Gastrocnemius medialis (tissue), 4 donors: ENCODE measurements at regions not wholly inside any gene's neighbourhood (a gene's known extent, or its start where the extent isn't known, plus 50 kb on each side); places are given as distances from the start of the nearest gene placed in this dataset.

Experiments used
- ATAC-seq, 2 donors: fragments of 150-250 bp; one replicate each; pipeline ENCODE4 v1.9.1; 2016
- DNase-seq, 2 donors: peaks; one replicate each; pipeline ENCODE4 v3.0.0-alpha.2; 2019
- H3K27ac ChIP-seq, 4 donors: fragments of 200-600 bp; sonication (generic); 1 replicate in 1 of 4; 2 replicates in 3 of 4; pipeline ENCODE4 v1.5.1; 2016 to 2018; ENCODE audit warnings: mild to moderate bottlenecking in 2 of 4, moderate library complexity in 1 of 4
- H3K27me3 ChIP-seq, 3 donors: fragments of 200-600 bp; sonication (generic) in 2 of 3; 1 replicate in 1 of 3; 2 replicates in 2 of 3; pipeline versions ENCODE4 v1.5.1 to v1.6.0; 2016 to 2019; ENCODE audit warnings: mild to moderate bottlenecking in 1 of 3, moderate library complexity in 1 of 3
- H3K36me3 ChIP-seq, 2 donors: fragments of 200-600 bp; sonication (generic) in 1 of 2; one replicate each; pipeline ENCODE4 v1.5.1; 2017 to 2018
- H3K4me1 ChIP-seq, 2 donors: fragments of 200-600 bp; sonication (generic) in 1 of 2; one replicate each; pipeline ENCODE4 v1.5.1; 2016 to 2017; ENCODE audit warnings: mild to moderate bottlenecking in 2 of 2
- H3K4me3 ChIP-seq, 4 donors: fragments of 200-600 bp; sonication (generic) in 3 of 4; 1 replicate in 1 of 4; 2 replicates in 3 of 4; pipeline ENCODE4 v1.5.1; 2016 to 2019; ENCODE audit warnings: mild to moderate bottlenecking in 2 of 4
- H3K9me3 ChIP-seq, 3 donors: fragments of 200-600 bp; sonication (generic) in 2 of 3; 1 replicate in 1 of 3; 2 replicates in 2 of 3; pipeline ENCODE4 v1.5.1; 2016 to 2019
- CTCF ChIP-seq, 5 experiments: fragments of 450-650 bp in 3 of 5; fragments of 200-600 bp in 2 of 5; sonication (generic) in 2 of 5; IDR thresholded peaks in 4 of 5; conservative IDR thresholded peaks in 1 of 5; 1 replicate in 4 of 5; 2 replicates in 1 of 5; pipeline ENCODE4 v1.5.1; 2016 to 2019; ENCODE audit warnings: antibody characterized with exemption in 5 of 5, mild to moderate bottlenecking in 3 of 5, moderate library complexity in 3 of 5
- POLR2A ChIP-seq, 2 donors: fragments of 450-650 bp; IDR thresholded peaks; one replicate each; pipeline ENCODE4 v1.6.1; 2017; ENCODE audit warnings: antibody characterized with exemption in 2 of 2, mild to moderate bottlenecking in 2 of 2, moderate library complexity in 2 of 2
- in situ Hi-C, 4 donors: fragments of 200-750 bp; cut with MboI; loops; one replicate each; pipeline versions ENCODE4 v1.15.0 to v1.8.0; 2017; ENCODE audit warnings: low sequenced_read_pairs in 4 of 4
- intact Hi-C: fragments of 100-400 bp; cut with DNase I; formaldehyde crosslinking; loops from one replicate; pipeline ENCODE4 v1.15.1; 2023; ENCODE audit warnings: low total_unique reads

DNA sequence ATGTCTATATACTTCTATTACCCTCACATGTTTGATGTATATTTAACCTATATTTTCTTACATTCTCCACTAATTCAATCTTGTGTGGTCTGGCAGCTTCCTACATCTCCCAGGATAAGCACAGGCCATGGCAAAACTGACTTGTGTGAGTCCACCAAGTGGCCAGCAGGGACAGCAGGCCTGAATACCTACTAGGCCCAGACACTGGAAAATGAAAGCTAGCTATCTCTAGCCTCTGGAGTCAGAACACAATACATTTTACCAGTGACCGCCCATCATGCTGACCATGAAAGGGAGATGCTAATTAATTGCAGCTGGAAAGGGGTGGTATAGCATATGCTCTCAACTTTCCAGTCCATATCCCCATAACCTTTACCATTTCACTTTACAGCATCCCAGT is 132.3 kb downstream of the PCTP start:
- H3K27ac ChIP-seq = no peak overlapping the region
- H3K4me1 ChIP-seq = no peaks in the 10 kb centered on the region
- H3K4me3 ChIP-seq = no peak overlapping the region
- no peak for TF ChIP-seq CTCF (IDR thresholded peaks at IDR 0.05 in 4 of 5, conservative IDR thresholded peaks at IDR 0.05 in 1 of 5)
- H3K9me3 ChIP-seq = no peaks in the 10 kb centered on the region
- no peaks in the 10 kb centered on the region for H3K27me3 ChIP-seq
- intact Hi-C loops = no loop called here
- ATAC-seq (no peak), DNase-seq (no peak)
- no peaks in the 10 kb centered on the region for H3K36me3 ChIP-seq
- in situ Hi-C loops = no loop called here

DNA sequence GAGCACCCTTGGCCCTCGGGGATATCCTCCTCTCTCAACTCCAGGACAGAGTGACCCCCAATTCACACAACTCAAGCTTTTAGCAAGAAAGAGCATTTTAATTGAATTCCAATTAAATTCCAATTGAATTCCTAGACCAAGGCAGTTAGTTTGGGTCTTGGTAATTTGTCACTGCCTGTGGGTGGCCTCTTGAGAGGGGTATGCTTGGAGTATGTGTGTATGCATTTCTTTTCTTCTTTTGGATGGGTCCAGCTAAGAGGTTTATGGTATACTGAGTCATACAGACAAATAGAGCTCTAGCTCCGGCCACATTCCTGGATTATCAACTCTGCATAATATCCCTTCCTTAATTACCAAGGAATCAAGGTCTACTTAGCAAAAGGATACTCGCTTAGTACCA is 136.7 kb downstream of the PCTP start:
- ATAC-seq (no peak), DNase-seq (no peak)
- in situ Hi-C loops = no loop called here
- H3K27ac ChIP-seq = no peak overlapping the region
- H3K9me3 ChIP-seq = no peaks in the 10 kb centered on the region
- no peak for TF ChIP-seq CTCF (IDR thresholded peaks at IDR 0.05 in 4 of 5, conservative IDR thresholded peaks at IDR 0.05 in 1 of 5)
- TF ChIP-seq POLR2A (IDR thresholded peaks at IDR 0.05) = no peak
- no peaks in the 10 kb centered on the region for H3K36me3 ChIP-seq
- H3K4me1 ChIP-seq = no peaks in the 10 kb centered on the region
- H3K27me3 ChIP-seq = no peaks in the 10 kb centered on the region
- intact Hi-C loops = no loop called here
- H3K4me3 ChIP-seq = no peak overlapping the region

- TF ChIP-seq CTCF (IDR thresholded peaks at IDR 0.05 in 4 of 5, conservative IDR thresholded peaks at IDR 0.05 in 1 of 5) (no peak), POLR2A (IDR thresholded peaks at IDR 0.05) (no peak)
- ATAC-seq (no peak), DNase-seq (no peak)
- in situ Hi-C loops (no loop called here), intact Hi-C loops (no loop called here)
- Histone ChIP-seq H3K27ac (no peak overlapping the region), H3K4me3 (no peak overlapping the region), H3K36me3 (no peaks in the 10 kb centered on the region), H3K9me3 (no peaks in the 10 kb centered on the region), H3K27me3 (no peaks in the 10 kb centered on the region), H3K4me1 (no peaks in the 10 kb centered on the region)
These were observed 138.4 kb downstream of the PCTP start for GRCh38 chr17:55889271-55889670.

DNA sequence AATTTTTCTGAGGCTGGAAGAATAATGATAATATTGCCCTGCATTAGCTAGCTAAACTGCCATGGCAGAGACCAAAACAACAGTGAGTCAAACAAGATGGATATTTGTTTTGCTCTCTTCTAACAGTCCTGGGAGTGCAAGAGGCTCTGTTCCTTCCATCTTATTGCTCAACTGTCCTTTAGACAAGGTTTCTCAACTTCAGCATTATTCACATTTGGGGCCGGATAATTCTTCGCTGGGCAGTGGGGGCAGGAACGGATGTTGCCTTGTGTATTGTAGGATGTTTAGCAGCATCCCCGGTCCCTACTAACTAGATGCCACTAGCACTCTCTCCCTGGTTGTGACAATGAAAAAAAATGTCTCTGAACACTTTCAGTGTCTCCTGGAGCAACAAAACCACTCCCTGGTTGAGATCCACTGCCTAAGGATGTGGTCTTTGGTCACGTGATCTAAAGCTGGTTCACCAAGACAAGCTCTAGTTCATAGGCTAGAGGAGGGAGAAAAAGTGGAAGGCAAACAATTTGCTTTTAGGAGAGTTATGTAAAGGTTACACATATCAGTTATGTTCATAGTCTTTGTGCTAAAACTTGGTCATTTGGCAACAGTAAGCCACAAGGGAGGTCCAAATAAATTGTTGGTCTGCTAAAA is 144.4 kb downstream of the PCTP start:
- in situ Hi-C loops = no loop called here

More for the DNA sequence above, 144.4 kb downstream of the PCTP start:
- Histone ChIP-seq H3K27me3 (no peaks in the 10 kb centered on the region), H3K4me1 (no peaks in the 10 kb centered on the region), H3K9me3 (no peaks in the 10 kb centered on the region), H3K27ac (no peak overlapping the region), H3K4me3 (no peak overlapping the region), H3K36me3 (no peaks in the 10 kb centered on the region)
- no peak for TF ChIP-seq CTCF (IDR thresholded peaks at IDR 0.05 in 4 of 5, conservative IDR thresholded peaks at IDR 0.05 in 1 of 5)
- ATAC-seq (peak; percentile 38 to 56), DNase-seq (no peak)
- intact Hi-C loops = no loop called here
